ENCODE measurements at regions not wholly inside any gene's neighbourhood (a gene's known extent, or its start where the extent isn't known, plus 50 kb on each side); places are given as distances from the start of the nearest gene placed in this dataset.

DNA sequence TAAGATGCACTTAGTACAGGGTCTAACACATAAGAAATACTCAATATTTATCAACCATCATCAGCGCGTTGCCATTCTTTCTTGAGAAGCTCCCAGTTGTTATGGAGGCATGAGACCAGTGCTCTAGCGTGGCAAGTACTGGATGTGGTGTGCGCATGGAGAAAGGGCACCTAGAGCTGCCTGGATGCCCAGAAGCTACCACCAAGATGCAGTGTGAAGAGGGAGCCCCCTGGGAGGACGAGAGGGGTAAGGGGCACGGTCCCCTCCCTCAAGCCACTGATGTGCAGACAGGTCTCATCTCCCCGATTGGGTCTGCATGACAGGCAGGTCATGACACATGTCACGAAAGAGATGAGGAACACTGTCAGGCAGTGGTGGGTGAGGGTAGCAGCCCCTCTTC is 127.7 kb upstream of the CXCL14 start (continued):
- no peak for TF ChIP-seq JUNB (IDR thresholded peaks at IDR 0.05; ENCODE audit: unreplicated experiment)
- no peak for TF ChIP-seq POLR2AphosphoS5 (IDR thresholded peaks at IDR 0.05; ENCODE audit: low read depth)

DNA sequence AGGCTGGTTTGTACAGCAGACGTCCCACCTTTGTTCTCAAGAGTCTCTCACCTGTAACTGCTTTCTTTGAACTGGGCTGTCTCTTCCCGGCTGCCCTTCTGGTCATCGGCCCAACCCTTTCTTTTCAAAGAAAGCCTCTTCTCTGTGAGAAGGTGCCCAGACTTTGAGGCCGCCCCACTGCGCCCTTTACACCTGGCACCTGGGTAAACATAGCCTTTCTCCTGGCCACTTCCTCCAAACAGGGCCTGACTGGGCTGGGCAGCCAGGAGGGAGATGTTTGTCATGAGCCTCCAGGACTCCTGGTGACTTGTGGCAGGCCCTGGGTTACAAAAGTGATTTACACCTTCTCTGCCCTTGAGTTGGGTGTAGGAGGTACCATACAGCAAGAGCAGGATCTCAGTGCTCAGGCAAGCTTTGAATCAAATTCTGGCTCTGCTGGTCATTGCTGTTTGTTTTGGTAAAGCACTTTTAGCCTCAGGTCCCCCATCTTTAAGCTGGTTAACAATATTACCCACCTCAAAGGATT is 127.2 kb upstream of the CXCL14 start:
- Mint-ChIP-seq H3K4me1 (peaks cover 10% of the 10 kb centered on the region), H3K27me3 (ENCODE audit: insufficient read depth, low read depth, poor library complexity) (peaks cover 2% of the 10 kb centered on the region), H3K36me3 (ENCODE audit: low read depth) (no peaks in the 10 kb centered on the region), H3K27ac (no peak overlapping the region), H3K4me3 (no peak overlapping the region), H3K9me3 (no peaks in the 10 kb centered on the region)
- Histone ChIP-seq H3K4me2 (no peak overlapping the region), H3K9me2 (ENCODE audit: insufficient read depth) (no peaks in the 10 kb centered on the region), H3K27ac (ENCODE audit: low read depth) (no peak overlapping the region), H3K79me2 (replicated peaks; ENCODE audit: insufficient read depth) (no peaks in the 10 kb centered on the region), H3K4me3 (no peak overlapping the region), H4K20me1 (replicated peaks; ENCODE audit: insufficient read depth) (no peaks in the 10 kb centered on the region), H3K27me3 (ENCODE audit: insufficient read depth) (no peaks in the 10 kb centered on the region), H2AFZ (no peak overlapping the region), H3K4me1 (ENCODE audit: insufficient read depth) (no peaks in the 10 kb centered on the region), H3F3A (replicated peaks; ENCODE audit: low read depth) (no peaks in the 10 kb centered on the region), H3K36me3 (ENCODE audit: insufficient read depth) (no peaks in the 10 kb centered on the region)
- TF ChIP-seq EZH2phosphoT487 (IDR thresholded peaks at IDR 0.05; ENCODE audit: unreplicated experiment) (no peak), POLR2AphosphoS5 (IDR thresholded peaks at IDR 0.05; ENCODE audit: low read depth) (no peak), ZNF331 (CRISPR knock-in tag; IDR thresholded peaks at IDR 0.05; ENCODE audit: low read depth) (no peak), NANOG (IDR thresholded peaks at IDR 0.05; ENCODE audit: borderline replicate concordance) (no peak), ZNF114 (CRISPR knock-in tag; IDR thresholded peaks at IDR 0.05) (no peak), CREB1 (CRISPR knock-in tag; IDR thresholded peaks at IDR 0.05; ENCODE audit: low read depth) (no peak), STAT1 (IDR thresholded peaks at IDR 0.05; ENCODE audit: unreplicated experiment) (no peak)
- TF ChIP-seq, protein P1, sequence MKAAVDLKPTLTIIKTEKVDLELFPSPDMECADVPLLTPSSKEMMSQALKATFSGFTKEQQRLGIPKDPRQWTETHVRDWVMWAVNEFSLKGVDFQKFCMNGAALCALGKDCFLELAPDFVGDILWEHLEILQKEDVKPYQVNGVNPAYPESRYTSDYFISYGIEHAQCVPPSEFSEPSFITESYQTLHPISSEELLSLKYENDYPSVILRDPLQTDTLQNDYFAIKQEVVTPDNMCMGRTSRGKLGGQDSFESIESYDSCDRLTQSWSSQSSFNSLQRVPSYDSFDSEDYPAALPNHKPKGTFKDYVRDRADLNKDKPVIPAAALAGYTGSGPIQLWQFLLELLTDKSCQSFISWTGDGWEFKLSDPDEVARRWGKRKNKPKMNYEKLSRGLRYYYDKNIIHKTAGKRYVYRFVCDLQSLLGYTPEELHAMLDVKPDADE (IDR thresholded peaks at IDR 0.05), result no peak
- TF ChIP-seq, protein P2, sequence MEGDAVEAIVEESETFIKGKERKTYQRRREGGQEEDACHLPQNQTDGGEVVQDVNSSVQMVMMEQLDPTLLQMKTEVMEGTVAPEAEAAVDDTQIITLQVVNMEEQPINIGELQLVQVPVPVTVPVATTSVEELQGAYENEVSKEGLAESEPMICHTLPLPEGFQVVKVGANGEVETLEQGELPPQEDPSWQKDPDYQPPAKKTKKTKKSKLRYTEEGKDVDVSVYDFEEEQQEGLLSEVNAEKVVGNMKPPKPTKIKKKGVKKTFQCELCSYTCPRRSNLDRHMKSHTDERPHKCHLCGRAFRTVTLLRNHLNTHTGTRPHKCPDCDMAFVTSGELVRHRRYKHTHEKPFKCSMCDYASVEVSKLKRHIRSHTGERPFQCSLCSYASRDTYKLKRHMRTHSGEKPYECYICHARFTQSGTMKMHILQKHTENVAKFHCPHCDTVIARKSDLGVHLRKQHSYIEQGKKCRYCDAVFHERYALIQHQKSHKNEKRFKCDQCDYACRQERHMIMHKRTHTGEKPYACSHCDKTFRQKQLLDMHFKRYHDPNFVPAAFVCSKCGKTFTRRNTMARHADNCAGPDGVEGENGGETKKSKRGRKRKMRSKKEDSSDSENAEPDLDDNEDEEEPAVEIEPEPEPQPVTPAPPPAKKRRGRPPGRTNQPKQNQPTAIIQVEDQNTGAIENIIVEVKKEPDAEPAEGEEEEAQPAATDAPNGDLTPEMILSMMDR (conservative IDR thresholded peaks at IDR 0.05; ENCODE audit: low read depth in 2 of 2), result no peak
- TF ChIP-seq, protein P3, sequence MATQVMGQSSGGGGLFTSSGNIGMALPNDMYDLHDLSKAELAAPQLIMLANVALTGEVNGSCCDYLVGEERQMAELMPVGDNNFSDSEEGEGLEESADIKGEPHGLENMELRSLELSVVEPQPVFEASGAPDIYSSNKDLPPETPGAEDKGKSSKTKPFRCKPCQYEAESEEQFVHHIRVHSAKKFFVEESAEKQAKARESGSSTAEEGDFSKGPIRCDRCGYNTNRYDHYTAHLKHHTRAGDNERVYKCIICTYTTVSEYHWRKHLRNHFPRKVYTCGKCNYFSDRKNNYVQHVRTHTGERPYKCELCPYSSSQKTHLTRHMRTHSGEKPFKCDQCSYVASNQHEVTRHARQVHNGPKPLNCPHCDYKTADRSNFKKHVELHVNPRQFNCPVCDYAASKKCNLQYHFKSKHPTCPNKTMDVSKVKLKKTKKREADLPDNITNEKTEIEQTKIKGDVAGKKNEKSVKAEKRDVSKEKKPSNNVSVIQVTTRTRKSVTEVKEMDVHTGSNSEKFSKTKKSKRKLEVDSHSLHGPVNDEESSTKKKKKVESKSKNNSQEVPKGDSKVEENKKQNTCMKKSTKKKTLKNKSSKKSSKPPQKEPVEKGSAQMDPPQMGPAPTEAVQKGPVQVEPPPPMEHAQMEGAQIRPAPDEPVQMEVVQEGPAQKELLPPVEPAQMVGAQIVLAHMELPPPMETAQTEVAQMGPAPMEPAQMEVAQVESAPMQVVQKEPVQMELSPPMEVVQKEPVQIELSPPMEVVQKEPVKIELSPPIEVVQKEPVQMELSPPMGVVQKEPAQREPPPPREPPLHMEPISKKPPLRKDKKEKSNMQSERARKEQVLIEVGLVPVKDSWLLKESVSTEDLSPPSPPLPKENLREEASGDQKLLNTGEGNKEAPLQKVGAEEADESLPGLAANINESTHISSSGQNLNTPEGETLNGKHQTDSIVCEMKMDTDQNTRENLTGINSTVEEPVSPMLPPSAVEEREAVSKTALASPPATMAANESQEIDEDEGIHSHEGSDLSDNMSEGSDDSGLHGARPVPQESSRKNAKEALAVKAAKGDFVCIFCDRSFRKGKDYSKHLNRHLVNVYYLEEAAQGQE (IDR thresholded peaks at IDR 0.05; ENCODE audit: unreplicated experiment), result no peak
- DNase-seq (ENCODE audit: low spot score) (no peak), ATAC-seq (no peak)
